ENCODE measurements at regions not wholly inside any gene's neighbourhood (a gene's known extent, or its start where the extent isn't known, plus 50 kb on each side); places are given as distances from the start of the nearest gene placed in this dataset.

DNA sequence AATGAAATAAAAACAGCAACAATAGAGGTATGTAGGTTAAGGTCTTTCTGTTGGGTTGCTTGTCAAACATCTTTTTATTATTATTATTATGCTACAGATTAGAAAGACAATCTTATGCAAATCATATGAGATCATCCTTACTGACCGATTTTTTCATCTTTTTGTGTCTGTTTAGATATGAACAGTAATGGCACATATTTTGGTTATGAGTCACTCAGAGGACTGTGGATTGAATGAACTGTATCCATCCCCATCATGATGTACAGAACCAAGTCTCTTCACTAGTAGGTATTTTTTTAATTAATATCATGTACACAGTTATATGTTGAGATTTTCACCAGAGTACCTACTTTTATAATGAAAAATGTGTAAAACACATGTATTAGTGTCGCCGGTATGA lies 159.1 kb downstream of the CHRM3 start:
- TF ChIP-seq, protein P1, sequence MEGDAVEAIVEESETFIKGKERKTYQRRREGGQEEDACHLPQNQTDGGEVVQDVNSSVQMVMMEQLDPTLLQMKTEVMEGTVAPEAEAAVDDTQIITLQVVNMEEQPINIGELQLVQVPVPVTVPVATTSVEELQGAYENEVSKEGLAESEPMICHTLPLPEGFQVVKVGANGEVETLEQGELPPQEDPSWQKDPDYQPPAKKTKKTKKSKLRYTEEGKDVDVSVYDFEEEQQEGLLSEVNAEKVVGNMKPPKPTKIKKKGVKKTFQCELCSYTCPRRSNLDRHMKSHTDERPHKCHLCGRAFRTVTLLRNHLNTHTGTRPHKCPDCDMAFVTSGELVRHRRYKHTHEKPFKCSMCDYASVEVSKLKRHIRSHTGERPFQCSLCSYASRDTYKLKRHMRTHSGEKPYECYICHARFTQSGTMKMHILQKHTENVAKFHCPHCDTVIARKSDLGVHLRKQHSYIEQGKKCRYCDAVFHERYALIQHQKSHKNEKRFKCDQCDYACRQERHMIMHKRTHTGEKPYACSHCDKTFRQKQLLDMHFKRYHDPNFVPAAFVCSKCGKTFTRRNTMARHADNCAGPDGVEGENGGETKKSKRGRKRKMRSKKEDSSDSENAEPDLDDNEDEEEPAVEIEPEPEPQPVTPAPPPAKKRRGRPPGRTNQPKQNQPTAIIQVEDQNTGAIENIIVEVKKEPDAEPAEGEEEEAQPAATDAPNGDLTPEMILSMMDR (IDR thresholded peaks at IDR 0.05), result no peak
- no peak for TF ChIP-seq POLR2A (IDR thresholded peaks at IDR 0.05)
